CD4-positive, alpha-beta T cell treated with Interleukin-15 for 4 hours (primary cell): ENCODE measurements at regions not wholly inside any gene's neighbourhood (a gene's known extent, or its start where the extent isn't known, plus 50 kb on each side); places are given as distances from the start of the nearest gene placed in this dataset.
"Not testable (repeated sequence)": the region's sequence is repeated elsewhere in the genome, so short reads cannot be mapped to it uniquely, and the experiment has no call there.

Experiments used
- DNase-seq: peaks from one replicate; pipeline ENCODE4 v3.0.0-alpha.2; 2020; ENCODE audit warnings: low spot score

DNA sequence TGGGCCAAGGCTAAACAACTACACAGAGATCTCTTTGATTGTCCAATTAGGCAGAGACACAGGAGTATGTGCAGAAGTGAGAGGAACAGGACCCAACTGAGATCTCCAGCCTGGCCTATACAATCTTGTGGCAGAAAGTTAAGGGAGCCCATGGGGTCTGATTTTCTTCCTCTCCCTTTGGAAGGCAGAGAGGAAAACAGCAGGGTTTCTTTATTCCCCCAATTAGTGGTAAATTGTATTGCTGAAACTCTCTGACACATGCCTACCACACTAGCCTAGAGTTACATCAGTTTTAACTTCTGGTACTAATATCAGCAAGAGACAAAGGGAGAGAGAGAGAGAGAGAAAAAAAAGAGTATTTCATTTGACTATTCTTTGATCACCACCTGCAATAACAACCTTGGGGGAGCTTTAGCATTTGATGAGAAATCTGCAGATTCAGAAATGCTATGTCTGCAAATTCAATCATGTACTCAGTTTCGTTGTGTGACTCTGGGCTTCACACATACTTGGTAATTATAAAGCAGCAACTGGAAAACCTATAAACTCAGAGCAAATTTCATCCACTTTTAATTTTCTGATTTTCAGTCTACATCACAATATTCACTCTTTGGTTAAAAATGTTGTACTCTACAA lies 260.3 kb upstream of the SPTLC3 start:
- no peak for DNase-seq

DNA sequence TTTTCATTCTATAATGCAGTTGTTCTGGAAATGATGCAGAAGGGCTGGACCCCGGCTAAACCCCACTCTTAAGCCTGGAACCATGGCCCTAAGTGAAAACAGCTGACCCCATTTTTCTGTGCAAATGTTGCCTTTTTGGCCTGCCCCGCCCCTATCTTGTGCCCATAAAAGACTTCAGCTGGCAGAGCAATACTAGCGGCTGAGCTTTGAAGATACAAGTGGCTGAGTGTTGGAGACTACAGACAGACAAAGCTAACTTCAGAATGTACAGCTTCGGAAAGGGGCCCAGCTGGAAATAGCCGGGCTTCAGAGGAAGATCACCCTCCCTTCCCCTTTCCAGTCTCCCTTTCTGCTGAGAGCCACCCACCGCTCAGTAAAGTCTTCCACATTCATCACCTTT lies 258.6 kb upstream of the SPTLC3 start:
- DNase-seq, result no peak

DNA sequence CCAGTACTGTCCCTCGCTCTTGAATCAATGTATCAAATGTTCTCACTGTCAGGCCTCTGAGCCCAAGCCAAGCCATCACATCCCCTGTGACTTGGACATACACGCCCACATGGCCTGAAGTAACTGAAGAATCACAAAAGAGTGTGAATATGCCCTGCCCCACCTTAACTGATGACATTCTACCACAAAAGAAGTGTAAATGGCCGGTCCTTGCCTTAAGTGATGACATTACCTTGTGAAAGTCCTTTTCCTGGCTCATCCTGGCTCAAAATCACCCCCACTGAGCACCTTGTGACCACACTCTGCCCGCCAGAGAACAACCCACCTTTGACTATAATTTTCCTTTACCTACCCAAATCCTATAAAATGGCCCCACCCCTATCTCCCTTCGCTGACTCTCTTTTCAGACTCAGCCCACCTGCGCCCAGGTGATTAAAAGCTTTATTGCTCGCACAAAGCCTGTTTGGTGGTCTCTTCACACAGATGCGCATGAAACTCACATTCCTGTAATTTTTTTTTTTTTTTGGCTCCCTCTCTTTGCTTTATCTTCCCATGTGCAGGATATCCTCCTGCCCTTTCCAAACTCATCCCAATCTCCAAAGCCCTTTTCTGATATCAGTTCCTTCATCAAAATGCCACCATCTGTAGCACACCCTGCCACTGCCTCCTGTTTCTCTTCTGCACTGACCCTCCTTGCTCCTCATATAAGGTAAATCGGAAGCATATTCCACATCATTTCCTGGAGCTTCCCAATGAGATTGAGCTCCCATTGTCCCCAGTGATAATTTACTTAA lies 255.7 kb upstream of the SPTLC3 start:
- DNase-seq, result not testable (repeated sequence)

DNA sequence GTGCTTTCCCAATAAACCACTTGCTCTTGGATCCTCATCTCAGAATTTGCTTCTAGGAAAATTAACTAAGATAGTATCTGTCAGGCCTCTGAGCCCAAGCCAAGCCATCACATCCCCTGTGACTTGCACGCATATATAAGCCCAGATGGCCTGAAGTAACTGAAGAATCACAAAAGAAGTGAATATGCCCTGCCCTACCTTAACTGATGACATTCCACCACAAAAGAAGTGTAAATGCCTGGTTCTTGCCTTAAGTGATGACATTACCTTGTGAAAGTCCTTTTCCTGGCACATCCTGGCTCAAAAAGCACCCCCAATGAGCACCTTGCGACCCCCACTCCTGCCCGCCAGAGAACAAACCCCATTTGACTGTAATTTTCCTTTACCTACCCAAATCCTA lies 255.0 kb upstream of the SPTLC3 start:
- not testable (repeated sequence) for DNase-seq

DNA sequence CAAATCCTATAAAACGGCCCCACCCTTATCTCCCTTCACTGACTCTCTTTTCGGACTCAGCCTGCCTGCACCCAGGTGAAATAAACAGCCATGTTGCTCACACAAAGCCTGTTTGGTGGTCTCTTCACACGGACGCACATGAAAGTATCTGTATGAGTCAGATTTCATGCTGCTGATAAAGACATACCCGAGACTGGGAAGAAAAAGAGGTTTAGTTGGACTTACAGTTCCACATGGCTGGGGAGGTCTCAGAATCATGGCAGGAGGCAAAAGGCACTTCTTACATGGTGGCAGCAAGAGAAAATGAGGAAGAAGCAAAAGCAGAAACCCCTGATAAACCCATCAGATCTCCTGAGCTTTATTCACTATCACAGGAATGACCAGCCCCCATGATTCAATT lies 249.3 kb upstream of the SPTLC3 start:
- not testable (repeated sequence) for DNase-seq

DNA sequence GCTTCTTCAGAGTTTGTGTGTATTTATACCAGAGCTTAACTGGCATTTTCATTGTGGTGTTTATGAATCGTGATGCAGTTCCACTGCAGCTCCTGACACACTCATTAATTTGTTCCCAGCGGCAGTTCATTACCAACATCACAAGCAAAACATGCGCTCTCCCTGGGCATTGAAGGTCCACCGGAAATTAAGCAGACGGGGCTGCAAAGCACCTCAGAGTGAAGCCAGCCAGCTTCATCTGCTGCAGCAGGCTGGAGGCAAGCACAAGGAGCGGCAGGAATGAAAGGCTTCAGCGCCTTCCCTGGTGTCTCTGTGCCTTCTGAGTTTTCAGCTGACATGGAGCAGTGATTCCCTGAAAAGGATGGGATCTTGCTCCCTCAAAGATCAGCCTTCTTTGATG lies 246.0 kb upstream of the SPTLC3 start:
- DNase-seq, result no peak

DNA sequence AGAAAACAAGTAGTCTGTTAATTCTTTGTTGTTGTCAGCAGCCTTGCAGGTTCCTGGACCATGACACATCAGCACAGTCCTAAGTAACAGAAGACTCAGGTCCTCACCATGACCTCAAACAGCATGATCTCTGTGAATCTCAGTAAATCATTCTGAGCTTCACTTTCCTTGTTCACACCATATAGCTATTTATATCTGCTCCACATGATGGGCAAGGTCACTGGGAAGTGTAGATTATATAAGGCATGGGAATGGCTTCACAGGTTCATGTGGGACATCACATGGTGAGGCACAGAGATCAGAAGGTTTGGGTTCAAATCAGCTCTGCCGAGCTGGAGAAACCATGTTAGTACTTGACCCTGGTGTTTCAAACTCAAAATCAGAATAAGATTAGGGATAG lies 245.4 kb upstream of the SPTLC3 start:
- no peak for DNase-seq

DNA sequence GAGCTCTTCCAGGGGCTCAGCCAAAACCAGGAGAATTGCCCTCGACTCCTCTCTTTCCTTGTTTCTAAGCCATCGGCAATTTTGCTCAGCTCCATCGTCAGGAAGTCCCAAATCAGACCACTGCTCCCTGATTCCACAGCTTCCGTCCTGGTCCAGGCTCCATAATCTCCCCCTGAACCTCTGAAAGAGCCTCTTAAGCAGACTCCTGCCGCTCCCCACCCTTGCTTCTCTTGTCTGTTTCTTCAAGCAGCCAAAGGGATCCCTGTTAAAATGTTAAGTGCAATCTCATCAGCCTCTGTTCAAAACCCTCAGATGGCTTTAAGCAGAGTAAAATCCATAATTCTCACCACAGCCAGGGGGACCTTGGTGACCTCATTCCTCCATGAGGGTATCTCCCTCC lies 244.7 kb upstream of the SPTLC3 start:
- DNase-seq, result no peak

DNA sequence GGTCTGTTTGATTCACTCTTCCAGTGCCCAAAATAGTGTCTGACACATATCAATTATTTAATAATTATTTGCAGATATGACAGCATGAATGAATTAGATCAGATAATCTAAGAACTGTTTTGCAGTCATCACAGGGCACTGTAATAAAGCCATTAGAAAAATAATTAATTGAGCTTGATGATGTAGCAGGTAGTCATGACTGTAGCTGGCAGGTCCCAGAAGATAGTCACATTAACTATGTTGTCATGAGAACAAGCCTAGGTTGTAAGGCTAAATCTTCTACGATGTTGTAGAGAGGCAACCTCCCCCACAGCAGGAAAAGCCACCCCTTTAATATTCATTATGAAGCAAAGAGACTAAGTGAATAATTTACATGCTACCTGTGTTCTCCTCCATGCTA lies 243.9 kb upstream of the SPTLC3 start:
- DNase-seq, result no peak

DNA sequence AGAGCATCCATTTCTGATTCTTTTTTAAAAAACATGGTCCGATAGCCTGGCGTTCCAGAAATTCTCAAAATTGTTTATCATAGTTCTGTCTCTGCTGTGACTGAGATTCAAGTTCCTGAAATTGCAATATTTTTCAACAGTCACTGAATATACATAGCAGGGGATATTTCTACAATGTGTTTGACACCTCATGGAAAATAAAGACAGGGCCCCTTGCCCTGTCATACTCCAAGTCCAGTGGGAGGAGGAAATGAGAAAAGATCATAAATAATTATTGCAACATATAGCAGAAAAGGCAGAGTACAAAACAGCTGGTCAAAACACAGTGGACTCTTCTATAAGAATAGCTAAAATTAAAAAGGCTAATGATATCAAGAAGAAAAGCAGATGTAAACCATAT lies 234.8 kb upstream of the SPTLC3 start:
- no peak for DNase-seq

DNA sequence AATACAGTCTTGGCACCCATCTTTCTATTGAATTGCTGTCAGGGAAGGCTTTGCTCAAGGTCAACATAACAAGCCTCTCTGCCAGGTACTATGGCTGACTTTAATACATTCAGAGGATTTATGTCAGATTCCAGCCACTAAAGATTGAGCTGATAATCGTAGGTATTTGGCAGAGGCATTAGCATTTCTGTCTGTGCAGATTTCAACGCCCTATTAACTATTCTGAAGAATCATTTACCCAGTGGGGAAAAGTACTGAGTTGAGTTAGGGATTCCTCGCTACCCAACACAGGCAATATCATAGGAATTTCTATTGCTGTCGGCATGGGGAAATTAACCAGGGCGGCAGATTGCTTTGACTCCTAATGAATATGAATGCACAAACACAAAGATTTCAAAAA lies 233.7 kb upstream of the SPTLC3 start:
- no peak for DNase-seq

DNA sequence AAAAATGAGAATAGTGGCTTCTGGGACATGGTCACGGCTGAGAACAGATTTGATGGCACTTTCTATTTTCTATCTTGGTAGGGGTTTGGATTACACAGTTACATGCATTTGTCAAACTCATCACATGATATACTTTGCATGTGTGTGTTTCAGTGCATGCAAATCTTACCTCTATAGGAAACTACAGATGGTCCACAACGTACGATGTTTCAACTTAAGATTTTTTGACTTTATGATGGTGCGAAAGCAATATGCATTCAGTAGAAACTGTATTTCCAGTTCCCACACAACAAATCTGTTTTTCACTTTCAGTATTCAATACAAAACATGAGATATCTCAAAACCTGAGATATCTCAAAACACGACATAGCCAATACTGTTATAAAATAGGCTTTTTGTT lies 231.8 kb upstream of the SPTLC3 start:
- no peak for DNase-seq

DNA sequence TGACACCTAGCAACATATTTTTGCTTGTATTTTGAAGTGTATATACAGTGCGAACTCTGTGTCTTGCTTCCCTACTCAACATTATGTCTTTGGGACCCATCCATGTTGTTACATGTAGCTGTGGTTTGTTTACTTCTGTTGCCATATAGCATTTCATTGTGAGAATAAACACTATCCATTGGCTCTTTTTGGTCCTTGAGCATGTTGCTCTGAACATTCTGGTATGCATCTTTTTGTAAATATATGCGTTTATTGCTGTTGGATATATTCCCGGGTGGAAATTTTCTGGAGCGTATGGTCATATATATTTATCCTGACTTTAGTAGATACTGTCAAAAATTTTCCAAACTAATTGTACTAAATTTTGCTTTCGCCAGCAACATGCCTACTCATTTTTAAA lies 222.5 kb upstream of the SPTLC3 start:
- no peak for DNase-seq

DNA sequence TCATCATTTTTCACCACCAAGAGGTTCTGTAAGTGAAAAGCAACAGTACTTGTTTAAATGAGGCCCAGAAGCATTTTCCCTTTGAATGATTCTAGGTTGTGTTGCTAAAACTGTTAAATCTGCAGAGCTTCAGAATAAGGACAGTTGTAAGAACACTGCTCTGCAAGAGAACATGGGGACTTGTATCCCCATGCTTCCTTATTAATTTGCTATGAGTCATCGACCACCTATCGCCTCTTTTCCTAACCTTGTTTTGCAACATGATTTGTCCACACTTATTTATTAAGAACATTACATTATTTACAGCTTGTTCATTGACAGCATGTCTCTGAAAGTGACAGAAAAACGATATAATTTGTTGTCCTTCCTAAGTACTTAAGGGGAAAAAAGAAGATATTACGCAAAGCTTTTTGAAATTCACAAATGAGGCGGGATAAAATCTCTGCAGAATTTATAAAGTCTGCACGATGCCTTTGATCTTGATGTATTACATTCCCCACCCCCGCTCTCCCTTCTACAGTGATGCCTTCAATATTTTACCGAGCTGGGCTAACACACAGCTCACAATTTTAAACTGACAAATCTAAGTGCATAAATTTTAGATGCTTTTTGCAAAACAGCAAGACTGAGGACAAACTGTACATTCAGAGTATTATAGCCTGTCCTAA lies 220.0 kb upstream of the SPTLC3 start:
- no peak for DNase-seq

DNA sequence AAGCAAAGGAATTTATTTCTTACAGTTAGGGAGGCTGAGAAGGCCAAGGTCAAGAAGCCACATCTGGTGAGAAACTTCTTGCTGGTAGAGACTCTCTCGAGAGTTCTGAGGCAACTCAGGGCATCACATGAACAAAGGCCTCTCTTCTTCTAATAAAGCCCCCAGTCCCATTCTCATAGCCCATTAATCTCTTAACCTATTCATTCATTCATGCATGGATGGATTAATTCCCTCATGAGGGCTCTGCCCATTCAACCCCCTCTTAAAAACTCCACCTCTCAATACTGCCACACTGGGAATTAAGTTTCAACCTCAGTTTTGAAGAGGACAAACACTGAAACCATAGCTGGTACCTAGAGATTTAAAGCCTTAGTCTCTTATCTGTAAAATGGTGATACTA lies 217.9 kb upstream of the SPTLC3 start:
- DNase-seq, result no peak

DNA sequence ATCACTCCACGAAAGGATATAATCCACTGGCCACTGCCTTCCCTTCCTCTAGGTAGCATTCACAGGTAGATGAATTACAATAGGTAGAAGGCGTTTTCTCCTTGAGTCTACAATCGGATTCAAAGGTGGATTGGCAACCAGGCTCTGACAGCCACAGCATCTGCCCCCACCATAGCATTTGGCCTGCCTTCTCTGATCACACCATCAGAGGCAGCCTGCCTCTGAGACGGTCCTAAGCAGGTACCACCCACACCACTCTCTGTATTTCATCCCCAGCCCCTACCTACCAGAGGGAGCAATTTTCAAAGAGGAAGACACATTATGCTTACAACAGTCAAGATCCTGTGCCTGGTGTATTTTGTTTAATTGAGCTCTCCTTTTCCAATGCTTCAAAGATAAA lies 210.5 kb upstream of the SPTLC3 start:
- DNase-seq, result no peak

DNA sequence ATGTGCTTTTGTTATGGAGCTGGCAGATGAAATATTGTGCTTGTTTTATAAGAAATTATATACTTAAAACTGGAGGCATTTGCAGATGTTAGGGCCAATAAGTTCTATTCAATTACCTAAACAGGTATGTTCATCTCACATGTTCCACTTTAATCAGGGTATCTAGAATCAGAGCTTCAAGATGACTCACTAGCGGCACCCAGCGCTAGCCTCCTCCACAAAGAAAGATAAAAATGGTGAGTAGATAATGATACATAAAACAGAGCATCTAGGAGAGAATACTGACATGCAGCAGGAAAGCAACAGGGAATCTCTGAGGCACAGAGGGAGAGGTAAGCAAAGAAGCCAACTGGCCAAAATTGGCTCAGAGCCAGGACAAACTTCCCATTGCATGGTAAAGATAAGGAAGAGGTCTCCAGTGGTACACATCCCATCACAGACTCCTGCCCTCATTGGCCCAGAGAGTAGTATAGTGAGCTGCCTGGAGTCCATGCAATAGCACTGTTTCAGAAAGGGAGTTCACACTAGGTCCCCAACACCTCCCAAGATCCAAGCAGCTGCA lies 200.7 kb upstream of the SPTLC3 start:
- DNase-seq, result no peak

DNA sequence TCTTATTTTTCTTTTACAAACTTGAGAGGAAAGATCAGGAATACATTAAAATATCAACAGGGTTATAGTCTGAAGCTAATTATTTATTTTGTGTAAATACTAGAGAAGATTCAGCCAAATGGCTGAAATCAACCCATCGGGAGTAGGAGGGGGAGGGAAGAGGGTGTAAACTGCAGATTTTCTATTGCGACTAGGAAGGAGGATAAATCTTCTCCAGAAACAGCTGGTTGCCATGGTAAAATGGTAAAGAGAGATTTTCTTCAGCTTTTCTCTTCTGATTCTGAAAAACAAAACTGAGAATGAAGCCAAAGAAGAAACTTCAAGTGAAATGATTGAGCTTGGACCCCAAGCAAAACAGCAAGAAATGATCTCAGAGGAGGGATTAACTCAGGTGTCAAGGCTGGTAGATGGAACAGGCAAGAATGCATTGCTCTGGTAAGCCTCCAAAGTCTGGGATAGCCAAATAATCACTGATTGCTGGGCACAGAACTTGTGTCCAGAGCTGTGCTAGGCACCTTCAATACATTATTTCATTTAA lies 193.5 kb upstream of the SPTLC3 start:
- no peak for DNase-seq

DNA sequence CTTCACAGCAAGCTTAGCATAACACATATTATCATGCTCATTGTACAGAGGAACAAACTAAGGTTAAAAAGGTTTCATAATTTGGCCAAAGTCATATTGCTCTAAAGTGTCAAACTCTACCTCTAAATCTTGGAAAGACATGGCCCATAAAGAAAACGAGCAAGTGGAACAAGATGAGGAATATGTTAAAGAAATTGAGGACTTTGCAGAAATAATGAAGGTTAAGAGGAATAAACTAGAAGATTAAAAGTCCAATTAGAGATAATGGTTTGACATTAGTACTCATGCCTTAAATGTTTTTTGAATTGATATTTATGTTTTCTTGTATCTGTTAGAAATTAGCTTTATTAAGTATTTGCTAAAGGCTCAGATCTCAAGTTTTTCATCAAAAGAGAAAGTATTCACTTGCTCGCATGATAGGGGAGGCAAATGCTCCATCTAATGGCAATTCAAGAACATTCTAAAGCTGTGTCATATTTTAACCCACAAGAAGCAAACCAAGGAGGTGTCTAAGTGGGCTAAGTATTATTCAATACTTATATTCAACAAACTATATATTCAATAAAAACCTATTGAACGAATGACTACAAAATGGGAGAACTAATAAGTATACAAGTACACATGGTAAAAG lies 192.9 kb upstream of the SPTLC3 start:
- DNase-seq, result no peak

DNA sequence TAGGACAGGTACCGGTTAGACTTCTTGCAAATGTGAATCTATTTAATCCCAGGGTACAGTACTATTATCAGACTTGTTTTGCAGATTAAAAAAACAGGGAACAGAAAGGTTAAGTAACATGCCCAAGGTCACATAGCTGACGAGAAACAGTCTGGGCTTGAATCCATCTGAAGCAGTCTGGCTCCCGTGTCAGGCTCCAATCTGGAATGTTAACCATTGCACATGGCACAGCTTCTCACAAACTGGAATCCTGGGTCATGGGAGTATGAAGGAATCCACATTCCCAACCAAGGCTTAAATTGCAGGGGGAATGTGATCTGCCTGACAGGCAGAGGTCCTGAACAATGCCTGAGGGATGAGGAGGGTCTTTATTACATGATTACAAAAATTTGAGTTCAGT lies 187.5 kb upstream of the SPTLC3 start:
- DNase-seq, result no peak

DNA sequence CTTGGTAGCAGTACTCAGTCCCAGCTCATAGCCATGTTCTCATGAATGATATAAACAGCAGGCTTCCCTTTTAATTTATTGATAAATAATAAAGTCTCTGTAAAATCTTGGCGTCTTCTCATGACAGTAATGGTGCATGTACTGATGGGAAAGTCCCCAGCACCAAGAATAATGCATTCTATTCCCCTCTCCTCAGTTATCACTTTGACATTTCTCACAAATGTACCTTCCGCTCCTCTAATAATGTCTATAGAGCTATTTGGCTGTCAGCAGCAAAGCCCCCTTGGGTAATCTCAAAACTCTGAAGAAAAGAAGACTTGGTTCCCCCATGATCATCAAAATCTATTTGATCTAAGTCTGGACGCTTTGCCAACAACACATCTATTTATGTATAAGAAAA lies 185.0 kb upstream of the SPTLC3 start:
- no peak for DNase-seq
